ENCODE measurements at regions not wholly inside any gene's neighbourhood (a gene's known extent, or its start where the extent isn't known, plus 50 kb on each side); places are given as distances from the start of the nearest gene placed in this dataset.

GRCh38 chr9:113692256-113692655, 183.9 kb upstream of the ZNF618 start:
- TF ChIP-seq, protein P1, sequence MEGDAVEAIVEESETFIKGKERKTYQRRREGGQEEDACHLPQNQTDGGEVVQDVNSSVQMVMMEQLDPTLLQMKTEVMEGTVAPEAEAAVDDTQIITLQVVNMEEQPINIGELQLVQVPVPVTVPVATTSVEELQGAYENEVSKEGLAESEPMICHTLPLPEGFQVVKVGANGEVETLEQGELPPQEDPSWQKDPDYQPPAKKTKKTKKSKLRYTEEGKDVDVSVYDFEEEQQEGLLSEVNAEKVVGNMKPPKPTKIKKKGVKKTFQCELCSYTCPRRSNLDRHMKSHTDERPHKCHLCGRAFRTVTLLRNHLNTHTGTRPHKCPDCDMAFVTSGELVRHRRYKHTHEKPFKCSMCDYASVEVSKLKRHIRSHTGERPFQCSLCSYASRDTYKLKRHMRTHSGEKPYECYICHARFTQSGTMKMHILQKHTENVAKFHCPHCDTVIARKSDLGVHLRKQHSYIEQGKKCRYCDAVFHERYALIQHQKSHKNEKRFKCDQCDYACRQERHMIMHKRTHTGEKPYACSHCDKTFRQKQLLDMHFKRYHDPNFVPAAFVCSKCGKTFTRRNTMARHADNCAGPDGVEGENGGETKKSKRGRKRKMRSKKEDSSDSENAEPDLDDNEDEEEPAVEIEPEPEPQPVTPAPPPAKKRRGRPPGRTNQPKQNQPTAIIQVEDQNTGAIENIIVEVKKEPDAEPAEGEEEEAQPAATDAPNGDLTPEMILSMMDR (conservative IDR thresholded peaks at IDR 0.05 in 1 of 2, IDR thresholded peaks at IDR 0.05 in 1 of 2; ENCODE audit: low read depth in 1 of 2, low read length in 2 of 2): no peak
- TF ChIP-seq EZH2 (IDR thresholded peaks at IDR 0.05; ENCODE audit: low read length, missing control alignments): no peak

All from fibroblast of lung (primary cell).